ENCODE measurements at regions not wholly inside any gene's neighbourhood (a gene's known extent, or its start where the extent isn't known, plus 50 kb on each side); places are given as distances from the start of the nearest gene placed in this dataset.

GRCh38 chr2:217667512-217667911, 335.3 kb downstream of the TNS1 start:
- no peaks in the 10 kb centered on the region for H3K36me3 ChIP-seq (replicated peaks in 1 of 2; ENCODE audit: control insufficient read depth in 1 of 2, insufficient read depth in 2 of 2, low read length in 2 of 2)
- FAIRE-seq: no peak
- intact Hi-C loops (cut with micrococcal nuclease; ENCODE audit: unreplicated experiment): no loop called here
- TF ChIP-seq RAD51 (IDR thresholded peaks at IDR 0.05; ENCODE audit: borderline replicate concordance): no peak
- TF ChIP-seq ZNF841 (CRISPR knock-in tag; IDR thresholded peaks at IDR 0.05; ENCODE audit: borderline replicate concordance): no peak
- TF ChIP-seq HNF4G (IDR thresholded peaks at IDR 0.05; ENCODE audit: borderline replicate concordance, low read depth, low read length): no peak
- no peak for TF ChIP-seq HNF4G (CRISPR knock-in tag; IDR thresholded peaks at IDR 0.05; ENCODE audit: borderline replicate concordance, low read depth)
- no peak overlapping the region for H3K4me2 ChIP-seq (ENCODE audit: low read depth, low read length)
- no peak for DNase-seq (ENCODE audit: low spot score)
- no peak overlapping the region for H3K27ac ChIP-seq (ENCODE audit: extremely low read length, insufficient read depth, low read length)
- in situ Hi-C loops (cut with HindIII; ENCODE audit: extremely low pct_ligation_motif_present, low pct_unique_long_range_greater_than_20kb): no loop called here
- ChIA-PET CTCF (ENCODE audit: low intra/inter-chr PET ratio, low total read pairs) (no interaction called here), POLR2A (no interaction called here)
- no peak overlapping the region for H3K4me3 ChIP-seq (replicated peaks in 1 of 3; ENCODE audit: insufficient read depth in 1 of 3, low read depth in 2 of 3, low read length in 3 of 3)
- no peaks in the 10 kb centered on the region for H3K79me2 ChIP-seq (ENCODE audit: insufficient read depth, low read length)
- H4K20me1 ChIP-seq (ENCODE audit: insufficient read depth, low read length): no peaks in the 10 kb centered on the region; the same call in 1 of the 2 replicates
- 10% methylated on average over 3 of the region's 3 CpGs for WGBS (ENCODE audit: low lambda C conversion rate)
- no peak overlapping the region for H3K9ac ChIP-seq (ENCODE audit: insufficient read depth, low read depth, low read length)
- no peaks in the 10 kb centered on the region for H3K4me1 ChIP-seq (ENCODE audit: insufficient read depth, low read length)
- BruUV-seq (replicated peaks): no TSS peak
- H3K27me3 ChIP-seq (ENCODE audit: control insufficient read depth in 1 of 2, insufficient read depth in 2 of 2, low read length in 2 of 2): peaks cover 0 to 6% of the 10 kb centered on the region in 2 experiments; a peak in 4 of 5 replicates
- no peaks in the 10 kb centered on the region for H3K9me3 ChIP-seq (ENCODE audit: low read length)
- ATAC-seq: no peak
- no peak overlapping the region for H2AFZ ChIP-seq (ENCODE audit: low read length)

DNA sequence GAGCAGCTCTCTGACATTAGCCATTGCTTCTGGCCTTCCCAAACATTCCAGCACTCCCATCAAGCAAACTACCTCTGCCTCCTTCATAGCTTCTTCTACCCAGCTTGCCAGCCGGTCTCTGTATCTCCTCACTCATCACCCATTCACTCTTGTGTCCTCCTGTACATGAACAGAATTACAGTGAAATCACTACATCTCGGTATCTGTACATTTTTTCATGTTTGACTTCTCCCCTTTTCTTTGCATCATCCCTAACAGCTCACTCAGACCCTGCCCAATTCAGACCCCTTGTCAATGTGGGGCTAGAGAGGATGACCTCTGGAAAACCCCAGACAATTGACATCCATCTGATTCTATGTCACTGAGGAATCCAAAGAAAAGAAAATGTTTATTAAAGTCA, 335.8 kb downstream of the TNS1 start:
- H3K36me3 ChIP-seq (replicated peaks in 1 of 2; ENCODE audit: control insufficient read depth in 1 of 2, insufficient read depth in 2 of 2, low read length in 2 of 2): no peaks in the 10 kb centered on the region
- no peak for ATAC-seq

More for the DNA sequence above, 335.8 kb downstream of the TNS1 start:
- H4K20me1 ChIP-seq (ENCODE audit: insufficient read depth, low read length): no peaks in the 10 kb centered on the region; the same call in 1 of the 2 replicates
- intact Hi-C loops (cut with micrococcal nuclease; ENCODE audit: unreplicated experiment) (no loop called here), in situ Hi-C loops (cut with HindIII; ENCODE audit: extremely low pct_ligation_motif_present, low pct_unique_long_range_greater_than_20kb) (no loop called here)
- no peak overlapping the region for H3K4me3 ChIP-seq (replicated peaks in 1 of 3; ENCODE audit: insufficient read depth in 1 of 3, low read depth in 2 of 3, low read length in 3 of 3)
- H3K9me3 ChIP-seq (ENCODE audit: low read length): no peaks in the 10 kb centered on the region
- H3K4me1 ChIP-seq (ENCODE audit: insufficient read depth, low read length): no peaks in the 10 kb centered on the region
- no TSS peak for BruUV-seq (replicated peaks)
- ChIA-PET POLR2A (no interaction called here), CTCF (ENCODE audit: low intra/inter-chr PET ratio, low total read pairs) (no interaction called here)
- no peak overlapping the region for H3K9ac ChIP-seq (ENCODE audit: insufficient read depth, low read depth, low read length)
- no peak for TF ChIP-seq ZNF746 (CRISPR knock-in tag; IDR thresholded peaks at IDR 0.05)
- no peak for TF ChIP-seq CENPBD1 (CRISPR knock-in tag; IDR thresholded peaks at IDR 0.05; ENCODE audit: borderline replicate concordance, low read depth)
- TF ChIP-seq, protein P1, sequence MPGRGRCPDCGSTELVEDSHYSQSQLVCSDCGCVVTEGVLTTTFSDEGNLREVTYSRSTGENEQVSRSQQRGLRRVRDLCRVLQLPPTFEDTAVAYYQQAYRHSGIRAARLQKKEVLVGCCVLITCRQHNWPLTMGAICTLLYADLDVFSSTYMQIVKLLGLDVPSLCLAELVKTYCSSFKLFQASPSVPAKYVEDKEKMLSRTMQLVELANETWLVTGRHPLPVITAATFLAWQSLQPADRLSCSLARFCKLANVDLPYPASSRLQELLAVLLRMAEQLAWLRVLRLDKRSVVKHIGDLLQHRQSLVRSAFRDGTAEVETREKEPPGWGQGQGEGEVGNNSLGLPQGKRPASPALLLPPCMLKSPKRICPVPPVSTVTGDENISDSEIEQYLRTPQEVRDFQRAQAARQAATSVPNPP (CRISPR knock-in tag; IDR thresholded peaks at IDR 0.05): no peak
- DNase-seq (ENCODE audit: low spot score): no peak
- H2AFZ ChIP-seq (ENCODE audit: low read length): no peak overlapping the region
- no peak for FAIRE-seq
- 3% methylated on average over 2 of the region's 2 CpGs for WGBS (ENCODE audit: low lambda C conversion rate)
- H3K79me2 ChIP-seq (ENCODE audit: insufficient read depth, low read length): no peaks in the 10 kb centered on the region
- no peak overlapping the region for H3K27ac ChIP-seq (ENCODE audit: extremely low read length, insufficient read depth, low read length)
- peaks cover 0 to 6% of the 10 kb centered on the region in 2 experiments; a peak in 4 of 5 replicates for H3K27me3 ChIP-seq (ENCODE audit: control insufficient read depth in 1 of 2, insufficient read depth in 2 of 2, low read length in 2 of 2)
- H3K4me2 ChIP-seq (ENCODE audit: low read depth, low read length): no peak overlapping the region
